ENCODE measurements at regions not wholly inside any gene's neighbourhood (a gene's known extent, or its start where the extent isn't known, plus 50 kb on each side); places are given as distances from the start of the nearest gene placed in this dataset.

- H3K4me3 ChIP-seq (ENCODE audit: low read depth, low read length), result no peak overlapping the region
- TF ChIP-seq, protein P1, sequence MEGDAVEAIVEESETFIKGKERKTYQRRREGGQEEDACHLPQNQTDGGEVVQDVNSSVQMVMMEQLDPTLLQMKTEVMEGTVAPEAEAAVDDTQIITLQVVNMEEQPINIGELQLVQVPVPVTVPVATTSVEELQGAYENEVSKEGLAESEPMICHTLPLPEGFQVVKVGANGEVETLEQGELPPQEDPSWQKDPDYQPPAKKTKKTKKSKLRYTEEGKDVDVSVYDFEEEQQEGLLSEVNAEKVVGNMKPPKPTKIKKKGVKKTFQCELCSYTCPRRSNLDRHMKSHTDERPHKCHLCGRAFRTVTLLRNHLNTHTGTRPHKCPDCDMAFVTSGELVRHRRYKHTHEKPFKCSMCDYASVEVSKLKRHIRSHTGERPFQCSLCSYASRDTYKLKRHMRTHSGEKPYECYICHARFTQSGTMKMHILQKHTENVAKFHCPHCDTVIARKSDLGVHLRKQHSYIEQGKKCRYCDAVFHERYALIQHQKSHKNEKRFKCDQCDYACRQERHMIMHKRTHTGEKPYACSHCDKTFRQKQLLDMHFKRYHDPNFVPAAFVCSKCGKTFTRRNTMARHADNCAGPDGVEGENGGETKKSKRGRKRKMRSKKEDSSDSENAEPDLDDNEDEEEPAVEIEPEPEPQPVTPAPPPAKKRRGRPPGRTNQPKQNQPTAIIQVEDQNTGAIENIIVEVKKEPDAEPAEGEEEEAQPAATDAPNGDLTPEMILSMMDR (IDR thresholded peaks at IDR 0.05; ENCODE audit: borderline replicate concordance, insufficient read depth, low read depth, low read length), result no peak
Observed at GRCh38 chr16:65671071-65671470, 549.2 kb upstream of the CDH11 start.

DNA sequence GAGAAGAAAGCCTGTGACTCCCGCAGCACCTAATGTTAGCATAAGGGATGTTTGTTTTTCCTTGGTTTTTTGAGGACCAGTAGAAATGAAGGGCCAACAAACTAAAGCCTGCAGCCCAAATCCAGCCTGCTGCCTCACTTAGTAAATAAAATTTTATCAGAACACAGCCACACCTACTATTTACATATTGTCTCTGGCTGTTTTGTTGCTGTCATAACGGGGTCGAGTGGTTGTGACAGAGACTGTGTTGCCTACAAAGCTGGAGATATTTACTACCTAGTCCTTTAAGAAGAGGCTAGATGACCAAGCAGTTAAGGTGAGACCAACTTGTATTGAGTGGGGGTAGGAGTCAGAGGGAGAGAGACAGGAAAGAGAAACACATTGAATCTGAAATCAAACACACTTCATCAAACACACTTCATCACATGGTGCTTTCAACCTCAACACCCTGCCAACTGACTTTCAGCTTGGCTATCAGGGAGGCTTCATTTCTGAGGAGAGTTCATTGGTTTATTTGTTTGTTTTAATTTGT lies 546.3 kb upstream of the CDH11 start:
- no peak overlapping the region for H3K4me3 ChIP-seq (ENCODE audit: low read depth, low read length)
- TF ChIP-seq, protein P1 (IDR thresholded peaks at IDR 0.05; ENCODE audit: borderline replicate concordance, insufficient read depth, low read depth, low read length), result no peak

- TF ChIP-seq, protein P1 (IDR thresholded peaks at IDR 0.05; ENCODE audit: borderline replicate concordance, insufficient read depth, low read depth, low read length), result no peak
Observed at GRCh38 chr16:65667011-65667578, 545.2 kb upstream of the CDH11 start.

DNA sequence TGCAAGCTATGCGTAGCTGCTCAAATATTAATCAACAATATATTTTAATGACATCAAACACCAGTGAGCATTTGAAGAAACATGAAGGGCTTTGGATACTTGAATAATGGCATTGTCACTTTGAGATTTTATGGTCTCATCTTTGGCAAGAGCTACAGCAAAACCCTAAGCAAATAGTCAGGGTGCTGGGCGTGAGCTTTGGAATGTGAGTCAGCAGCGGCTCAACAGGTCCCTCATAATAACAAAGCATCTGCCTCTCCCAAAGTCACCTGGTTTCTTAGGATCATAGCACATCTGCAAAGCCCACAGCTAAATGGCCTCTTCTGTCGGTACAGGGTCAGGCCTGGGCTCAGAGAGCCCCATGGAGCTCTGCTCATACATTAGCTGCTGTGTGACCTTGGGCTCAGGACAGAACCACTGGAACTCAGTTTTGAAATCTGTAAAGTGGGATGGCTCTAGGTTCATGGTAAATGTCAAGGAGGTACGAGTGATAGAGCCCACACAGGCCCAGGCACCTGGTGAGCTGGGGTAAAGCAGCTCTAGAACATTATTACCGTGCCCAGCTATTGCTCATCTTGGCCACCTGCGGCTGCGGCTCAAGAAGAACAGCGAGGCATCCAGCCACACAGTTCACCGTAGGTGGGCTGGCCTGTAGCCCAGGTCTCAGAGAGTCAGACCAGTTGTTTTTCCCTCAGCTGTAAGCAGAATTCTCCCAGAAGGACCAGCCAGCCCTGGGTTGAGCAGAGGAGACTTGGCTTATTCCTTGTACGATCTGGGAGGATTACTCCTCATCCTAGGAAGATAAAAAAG lies 544.5 kb upstream of the CDH11 start:
- H3K4me3 ChIP-seq (ENCODE audit: low read depth, low read length), result no peak overlapping the region
- TF ChIP-seq, protein P1 (IDR thresholded peaks at IDR 0.05; ENCODE audit: borderline replicate concordance, insufficient read depth, low read depth, low read length), result no peak

More at GRCh38 chr16:65667011-65667578, 545.2 kb upstream of the CDH11 start:
- H3K4me3 ChIP-seq (ENCODE audit: low read depth, low read length), result no peak overlapping the region

GRCh38 chr16:65665586-65665985 lies 543.7 kb upstream of the CDH11 start:
- H3K4me3 ChIP-seq (ENCODE audit: low read depth, low read length), result no peak overlapping the region
- TF ChIP-seq, protein P1 (IDR thresholded peaks at IDR 0.05; ENCODE audit: borderline replicate concordance, insufficient read depth, low read depth, low read length), result no peak

DNA sequence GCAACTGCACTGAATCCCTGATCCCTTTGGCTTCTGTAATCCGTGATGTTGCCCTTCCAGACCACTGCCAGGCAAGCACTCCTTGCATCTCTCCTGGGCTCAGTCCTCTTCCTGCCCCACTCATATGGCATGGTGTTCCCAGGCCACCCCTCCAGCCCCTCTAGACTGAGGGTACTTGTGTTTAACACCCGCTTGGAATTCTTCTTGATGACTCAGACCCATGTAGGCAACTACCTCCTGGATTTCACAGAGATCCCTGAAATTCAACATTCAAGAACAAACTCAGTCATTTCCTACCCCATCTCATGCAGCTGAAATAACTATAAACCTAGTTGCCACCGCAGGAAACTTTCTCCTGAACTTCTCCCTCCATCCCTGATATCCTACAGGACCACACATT lies 541.9 kb upstream of the CDH11 start:
- TF ChIP-seq, protein P1 (IDR thresholded peaks at IDR 0.05; ENCODE audit: borderline replicate concordance, insufficient read depth, low read depth, low read length), result no peak
- no peak overlapping the region for H3K4me3 ChIP-seq (ENCODE audit: low read depth, low read length)

Data from GM12875 (cell line).